C4-2B (cell line): ENCODE measurements at regions not wholly inside any gene's neighbourhood (a gene's known extent, or its start where the extent isn't known, plus 50 kb on each side); places are given as distances from the start of the nearest gene placed in this dataset.
"Not testable (repeated sequence)": the region's sequence is repeated elsewhere in the genome, so short reads cannot be mapped to it uniquely, and the experiment has no call there.

Experiments used
- H3K27ac ChIP-seq: fragments of 450-650 bp; 2 replicates; pipeline ENCODE4 v1.5.1; 2017
- CTCF ChIP-seq: fragments of 450-650 bp; conservative IDR thresholded peaks from 2 replicates; pipeline ENCODE4 v1.5.1; 2017; ENCODE audit warnings: mild to moderate bottlenecking
- ZFX ChIP-seq: fragments of 450-650 bp; IDR thresholded peaks from 2 replicates; pipeline ENCODE4 v1.6.1; 2017

DNA sequence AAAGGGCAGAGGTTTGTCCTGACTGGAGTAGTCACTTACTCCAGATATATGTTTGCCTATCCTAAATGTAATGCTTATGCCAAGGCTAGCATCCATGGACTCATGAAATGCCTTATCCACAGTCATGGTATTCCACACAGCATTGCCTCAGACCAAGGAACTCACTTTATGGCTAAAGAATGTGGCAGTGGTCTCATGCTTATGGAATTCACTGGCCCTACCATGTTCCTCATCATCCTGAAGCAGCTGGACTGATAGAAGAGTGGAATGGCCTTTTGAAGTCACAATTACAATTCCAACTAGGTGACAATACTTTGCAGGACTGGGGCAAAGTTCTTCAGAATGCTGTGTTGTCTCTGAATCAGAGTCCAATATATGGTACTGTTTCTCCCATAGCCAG lies 1014.8 kb downstream of the RAPGEF2 start:
- no peak overlapping the region for H3K27ac ChIP-seq
- TF ChIP-seq CTCF (no peak), ZFX (no peak)

DNA sequence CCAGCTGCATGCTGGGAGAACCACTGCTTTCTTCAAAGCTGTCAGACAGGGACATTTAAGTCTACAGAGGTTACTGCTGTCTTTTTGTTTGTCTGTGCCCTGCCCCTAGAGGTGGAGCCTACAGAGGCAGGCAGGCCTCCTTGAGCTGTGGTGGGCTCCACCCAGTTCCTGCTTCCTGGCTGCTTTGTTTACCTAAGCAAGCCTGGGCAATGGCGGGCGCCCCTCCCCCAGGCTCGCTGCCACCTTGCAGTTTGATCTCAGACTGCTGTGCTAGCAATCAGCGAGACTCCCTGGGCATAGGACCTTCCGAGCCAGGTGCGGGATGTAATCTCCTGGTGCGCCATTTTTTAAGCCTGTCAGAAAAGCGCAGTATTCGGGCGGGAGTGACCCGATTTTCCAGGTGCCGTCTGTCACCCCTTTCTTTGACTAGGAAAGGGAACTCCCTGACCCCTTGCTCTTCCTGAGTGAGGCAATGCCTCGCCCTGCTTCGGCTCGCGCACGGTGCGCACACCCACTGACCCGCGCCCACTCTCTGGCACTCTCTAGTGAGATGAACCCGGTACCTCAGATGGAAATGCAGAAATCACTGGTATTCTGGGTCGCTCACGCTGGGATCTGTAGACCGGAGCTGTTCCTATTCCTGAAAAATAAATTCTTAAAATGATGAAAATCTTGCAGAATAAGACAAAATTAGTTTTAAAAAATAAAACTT lies 1022.9 kb downstream of the RAPGEF2 start:
- H3K27ac ChIP-seq = not testable (repeated sequence)

- TF ChIP-seq CTCF = no peak
- TF ChIP-seq ZFX = no peak
- no peak overlapping the region for H3K27ac ChIP-seq
Observed at GRCh38 chr4:160127211-160127610, 1024.3 kb downstream of the RAPGEF2 start.

DNA sequence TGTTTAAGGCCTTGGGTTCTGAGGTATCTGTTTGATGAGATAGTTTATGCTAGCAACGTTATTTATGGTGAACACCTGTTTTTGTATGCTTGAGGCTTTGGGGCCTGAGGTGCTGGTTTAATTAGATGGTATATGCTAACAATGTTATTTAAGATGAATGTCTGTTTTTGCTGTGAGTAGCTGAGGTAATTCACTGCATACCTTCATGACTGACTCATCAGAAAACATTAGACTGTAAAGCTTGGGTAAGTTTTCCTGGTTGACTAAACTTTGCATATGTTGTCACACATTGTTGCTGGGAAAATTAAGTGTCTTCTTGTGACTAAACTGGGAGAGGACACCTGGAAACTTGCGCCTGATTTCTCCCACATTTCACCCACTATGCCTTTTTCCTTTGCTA lies 1026.6 kb downstream of the RAPGEF2 start:
- no peak overlapping the region for H3K27ac ChIP-seq
- TF ChIP-seq ZFX (no peak), CTCF (no peak)

DNA sequence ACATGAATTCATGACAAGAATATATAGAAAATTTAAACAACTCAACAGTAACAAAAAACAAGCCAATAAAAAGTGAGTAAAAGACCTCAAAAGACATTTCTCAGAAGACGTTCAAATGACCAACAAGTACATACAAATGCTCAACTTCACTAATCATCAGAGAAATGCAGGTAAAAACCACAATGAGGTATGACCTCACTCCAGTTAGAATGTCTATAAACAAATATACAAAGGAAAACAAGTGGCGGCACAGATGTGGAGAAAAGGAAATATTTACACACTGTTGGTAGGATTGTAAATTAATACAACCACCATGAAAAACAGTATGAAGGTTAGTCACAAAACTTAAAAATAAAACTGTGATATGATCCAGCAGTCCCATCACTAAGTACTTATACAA lies 1033.1 kb downstream of the RAPGEF2 start:
- TF ChIP-seq ZFX (no peak), CTCF (no peak)

DNA sequence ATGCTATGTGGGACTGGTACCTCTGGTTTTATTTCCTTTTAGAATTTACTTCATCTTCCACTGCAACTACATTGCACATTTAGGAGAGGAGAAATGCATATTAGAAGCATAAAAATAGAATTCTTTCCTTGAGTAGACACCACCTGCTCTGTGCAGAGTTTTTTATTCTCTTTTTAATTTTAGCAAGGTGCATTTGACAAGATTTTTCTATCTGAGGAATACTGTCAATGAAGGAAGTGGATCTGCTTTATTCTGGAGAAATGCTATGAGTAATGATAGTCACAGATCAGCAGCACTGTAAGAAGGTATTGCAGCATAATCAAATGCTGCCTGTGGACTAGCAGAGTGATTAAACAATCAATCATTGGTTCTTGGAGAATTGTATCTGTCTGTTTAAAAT lies 1038.3 kb downstream of the RAPGEF2 start:
- H3K27ac ChIP-seq = no peak overlapping the region
- no peak for TF ChIP-seq CTCF
- no peak for TF ChIP-seq ZFX

More for the DNA sequence above, 1033.1 kb downstream of the RAPGEF2 start:
- H3K27ac ChIP-seq = no peak overlapping the region

- TF ChIP-seq CTCF (no peak), ZFX (no peak)
- no peak overlapping the region for H3K27ac ChIP-seq
Observed at GRCh38 chr4:160142579-160142978, 1039.7 kb downstream of the RAPGEF2 start.

DNA sequence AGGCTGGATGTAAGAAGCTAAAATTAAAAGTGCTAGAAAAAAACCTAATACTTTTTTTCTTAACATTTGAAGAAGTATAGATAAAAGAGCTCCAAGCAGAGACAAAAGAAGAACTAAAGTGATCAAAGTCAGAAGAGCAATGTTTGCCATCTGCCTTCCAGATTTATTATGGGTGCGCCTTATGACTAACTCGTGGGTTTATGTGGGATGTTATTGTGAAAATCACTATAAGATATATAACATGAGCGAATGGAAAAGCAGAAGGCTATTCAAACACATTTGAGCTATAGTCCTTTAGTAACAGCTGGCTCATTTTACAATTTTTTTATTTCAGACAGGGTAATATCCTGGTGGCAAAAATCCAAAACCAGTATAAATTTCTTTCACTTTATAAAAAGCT lies 1040.7 kb downstream of the RAPGEF2 start:
- no peak overlapping the region for H3K27ac ChIP-seq
- TF ChIP-seq CTCF = no peak
- no peak for TF ChIP-seq ZFX
